Epidermal melanocyte (primary cell): ENCODE measurements at regions not wholly inside any gene's neighbourhood (a gene's known extent, or its start where the extent isn't known, plus 50 kb on each side); places are given as distances from the start of the nearest gene placed in this dataset.
A peak's percentile ranks its signal among the peaks of the same experiment; 100 is the strongest.

Experiments
- DNase-seq: peaks from one replicate; pipeline ENCODE4 v3.0.0; 2011; ENCODE audit warnings: low spot score; ENCODE audit not compliant: insufficient read length

- no peak for DNase-seq
These were observed 1711.8 kb downstream of the EFNB2 start for GRCh38 chr13:104823709-104824108.

GRCh38 chr13:104823071-104823470 is 1712.4 kb downstream of the EFNB2 start:
- no peak for DNase-seq

- DNase-seq = no peak
These were observed 1718.2 kb downstream of the EFNB2 start for GRCh38 chr13:104817271-104817670.

GRCh38 chr13:104816726-104817125 is 1718.7 kb downstream of the EFNB2 start:
- DNase-seq = no peak

- no peak for DNase-seq
These were observed 1725.2 kb downstream of the EFNB2 start for GRCh38 chr13:104810242-104810641.

- peak; percentile 16 for DNase-seq
These were observed 1726.0 kb downstream of the EFNB2 start for GRCh38 chr13:104809483-104809882.

GRCh38 chr13:104805346-104805745 is 1730.1 kb downstream of the EFNB2 start:
- no peak for DNase-seq

- DNase-seq = no peak
These were observed 1732.9 kb upstream of the SLC10A2 start for GRCh38 chr13:104799152-104799551.

GRCh38 chr13:104798486-104798885 is 1732.3 kb upstream of the SLC10A2 start:
- no peak for DNase-seq

GRCh38 chr13:104796581-104796980 is 1730.4 kb upstream of the SLC10A2 start:
- DNase-seq = no peak

- DNase-seq = no peak
These were observed 1719.7 kb upstream of the SLC10A2 start for GRCh38 chr13:104785952-104786351.

GRCh38 chr13:104784891-104785290 is 1718.7 kb upstream of the SLC10A2 start:
- DNase-seq = no peak

- DNase-seq = no peak
These were observed 1716.5 kb upstream of the SLC10A2 start for GRCh38 chr13:104782741-104783140.

GRCh38 chr13:104779311-104779993 is 1713.2 kb upstream of the SLC10A2 start:
- DNase-seq = peak; percentile 61

GRCh38 chr13:104773775-104774174 is 1707.6 kb upstream of the SLC10A2 start:
- DNase-seq = peak; percentile 59

GRCh38 chr13:104769545-104769944 is 1703.3 kb upstream of the SLC10A2 start:
- no peak for DNase-seq

- DNase-seq = no peak
These were observed 1700.1 kb upstream of the SLC10A2 start for GRCh38 chr13:104766319-104766718.

GRCh38 chr13:104764600-104764999 is 1698.4 kb upstream of the SLC10A2 start:
- no peak for DNase-seq

- DNase-seq = no peak
These were observed 1692.9 kb upstream of the SLC10A2 start for GRCh38 chr13:104759069-104759468.

- no peak for DNase-seq
These were observed 1691.5 kb upstream of the SLC10A2 start for GRCh38 chr13:104757712-104758111.

- no peak for DNase-seq
These were observed 1684.2 kb upstream of the SLC10A2 start for GRCh38 chr13:104750377-104750776.

GRCh38 chr13:104740641-104741222 is 1674.5 kb upstream of the SLC10A2 start:
- no peak for DNase-seq

- DNase-seq = no peak
These were observed 1671.5 kb upstream of the SLC10A2 start for GRCh38 chr13:104737713-104738112.
